ENCODE measurements at regions not wholly inside any gene's neighbourhood (a gene's known extent, or its start where the extent isn't known, plus 50 kb on each side); places are given as distances from the start of the nearest gene placed in this dataset.

DNA sequence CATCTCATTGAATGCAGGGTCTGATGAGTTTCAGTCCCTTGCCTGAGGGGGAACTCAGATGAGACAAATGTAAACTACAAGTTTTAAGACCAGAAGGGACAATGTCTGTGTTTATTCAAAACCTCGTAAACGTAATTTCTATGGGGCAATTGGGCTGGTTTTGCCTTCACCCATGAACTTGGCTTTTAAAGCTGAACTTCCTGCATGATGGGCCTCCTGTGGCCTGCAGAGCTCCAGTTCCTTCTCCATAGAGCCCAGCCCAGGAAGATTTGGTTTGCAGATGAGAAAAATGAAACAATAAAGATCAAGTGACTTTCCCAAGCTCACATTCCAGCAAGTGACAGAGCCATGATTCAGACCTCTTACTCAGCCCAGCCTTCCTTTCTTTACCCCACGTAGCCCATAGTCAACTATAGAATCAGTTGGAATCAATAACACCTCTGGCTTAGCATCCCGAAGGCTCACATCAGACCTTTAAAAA lies 612.3 kb downstream of the UTRN start:
- no peak for TF ChIP-seq CTCF (IDR thresholded peaks at IDR 0.05; ENCODE audit: low read depth, low read length, missing input control)
- TF ChIP-seq REST (IDR thresholded peaks at IDR 0.05) = no peak
- TF ChIP-seq, protein P1, sequence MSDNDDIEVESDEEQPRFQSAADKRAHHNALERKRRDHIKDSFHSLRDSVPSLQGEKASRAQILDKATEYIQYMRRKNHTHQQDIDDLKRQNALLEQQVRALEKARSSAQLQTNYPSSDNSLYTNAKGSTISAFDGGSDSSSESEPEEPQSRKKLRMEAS (IDR thresholded peaks at IDR 0.05) = no peak
- no peak for TF ChIP-seq RAD21 (IDR thresholded peaks at IDR 0.05)
- TF ChIP-seq SP1 (IDR thresholded peaks at IDR 0.05) = no peak
- no peak for TF ChIP-seq TAF1 (conservative IDR thresholded peaks at IDR 0.05)
- no peak for TF ChIP-seq HNF4G (IDR thresholded peaks at IDR 0.05)
- TF ChIP-seq YY1 (IDR thresholded peaks at IDR 0.05) = no peak
- no peak for TF ChIP-seq JUND (IDR thresholded peaks at IDR 0.05)
- no peak for TF ChIP-seq ATF3 (IDR thresholded peaks at IDR 0.05)
- TF ChIP-seq, protein P2, sequence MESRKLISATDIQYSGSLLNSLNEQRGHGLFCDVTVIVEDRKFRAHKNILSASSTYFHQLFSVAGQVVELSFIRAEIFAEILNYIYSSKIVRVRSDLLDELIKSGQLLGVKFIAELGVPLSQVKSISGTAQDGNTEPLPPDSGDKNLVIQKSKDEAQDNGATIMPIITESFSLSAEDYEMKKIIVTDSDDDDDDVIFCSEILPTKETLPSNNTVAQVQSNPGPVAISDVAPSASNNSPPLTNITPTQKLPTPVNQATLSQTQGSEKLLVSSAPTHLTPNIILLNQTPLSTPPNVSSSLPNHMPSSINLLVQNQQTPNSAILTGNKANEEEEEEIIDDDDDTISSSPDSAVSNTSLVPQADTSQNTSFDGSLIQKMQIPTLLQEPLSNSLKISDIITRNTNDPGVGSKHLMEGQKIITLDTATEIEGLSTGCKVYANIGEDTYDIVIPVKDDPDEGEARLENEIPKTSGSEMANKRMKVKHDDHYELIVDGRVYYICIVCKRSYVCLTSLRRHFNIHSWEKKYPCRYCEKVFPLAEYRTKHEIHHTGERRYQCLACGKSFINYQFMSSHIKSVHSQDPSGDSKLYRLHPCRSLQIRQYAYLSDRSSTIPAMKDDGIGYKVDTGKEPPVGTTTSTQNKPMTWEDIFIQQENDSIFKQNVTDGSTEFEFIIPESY (IDR thresholded peaks at IDR 0.05) = no peak
- TF ChIP-seq EGR1 (IDR thresholded peaks at IDR 0.05; ENCODE audit: low read depth in 2 of 2) = no peak
- no peak for TF ChIP-seq RXRA (IDR thresholded peaks at IDR 0.05)
- no peak for TF ChIP-seq HNF4A (conservative IDR thresholded peaks at IDR 0.05)

Measured in liver (tissue), 3 donors.